GM18867 (cell line): ENCODE measurements at regions not wholly inside any gene's neighbourhood (a gene's known extent, or its start where the extent isn't known, plus 50 kb on each side); places are given as distances from the start of the nearest gene placed in this dataset.

Experiments used
- ATAC-seq: cut with Tn5 transposase; IDR thresholded peaks from one replicate; pipeline ENCODE4 v1.9.1; 2021; ENCODE audit warnings: mild to moderate bottlenecking, moderate library complexity; ENCODE audit not compliant: unreplicated experiment

DNA sequence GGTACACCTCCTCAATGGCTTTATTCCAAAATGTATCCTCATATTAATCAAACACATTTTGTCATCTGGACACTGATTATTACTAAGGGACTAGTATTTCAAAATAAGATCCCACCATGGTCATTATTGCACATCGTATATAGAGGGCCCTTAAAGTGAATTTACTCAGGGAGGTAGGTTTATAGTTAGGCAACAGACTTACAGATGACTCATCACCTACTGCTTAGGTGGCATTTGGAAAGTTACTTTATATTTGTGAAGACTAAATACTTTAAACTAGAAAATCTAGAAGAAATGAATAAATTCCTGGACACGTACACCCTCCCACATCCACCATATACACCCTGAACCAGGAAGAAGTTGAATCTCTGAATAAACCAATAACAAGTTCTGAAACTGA lies 353.0 kb downstream of the KCTD12 start:
- no peak for ATAC-seq

DNA sequence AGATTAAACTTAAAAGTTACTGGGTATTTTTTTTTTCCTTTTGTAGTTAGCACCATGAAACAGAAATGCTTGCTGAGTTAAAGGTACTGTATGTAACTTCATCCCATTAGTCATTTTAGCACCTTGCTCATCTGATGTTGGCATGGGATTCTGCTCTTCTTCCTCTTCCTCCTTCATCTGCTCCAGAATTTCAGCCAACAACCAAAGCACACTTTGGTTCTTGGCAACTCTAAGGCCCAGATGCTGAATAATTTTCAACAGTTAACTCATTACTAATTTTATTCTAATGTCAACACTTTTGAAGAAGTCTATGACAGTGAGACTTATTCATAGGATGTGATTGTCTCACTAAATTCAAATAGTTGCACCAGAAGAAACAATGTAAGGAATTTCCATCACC lies 359.2 kb downstream of the KCTD12 start:
- no peak for ATAC-seq

DNA sequence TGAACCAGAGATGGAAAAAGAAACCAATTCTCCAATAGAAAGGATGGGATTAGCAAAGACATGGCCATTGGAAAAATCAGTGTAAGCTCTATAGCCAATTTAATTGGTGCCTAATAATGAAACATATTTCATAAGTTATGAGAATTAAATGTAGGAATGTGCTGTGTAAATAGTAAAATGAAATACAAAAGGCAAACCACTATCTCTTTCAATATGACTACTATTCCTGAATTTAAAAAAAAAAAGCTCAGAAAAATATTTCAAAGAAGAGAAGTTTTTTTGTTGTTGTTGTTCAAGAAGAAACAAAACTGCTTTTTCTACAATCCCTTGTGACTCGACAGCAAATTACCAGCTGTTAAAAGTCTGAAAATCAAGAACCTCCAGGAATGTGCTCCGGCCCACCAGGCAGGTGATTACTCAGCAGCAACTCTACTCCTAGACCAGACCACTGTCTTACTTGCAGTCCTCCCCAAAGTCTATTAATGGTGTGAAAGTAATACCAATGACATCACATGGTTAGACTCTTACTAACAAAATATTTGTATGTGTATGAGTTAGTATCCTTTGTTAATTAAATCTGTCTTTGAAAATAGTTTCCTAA lies 362.4 kb downstream of the KCTD12 start:
- peak; percentile 85 for ATAC-seq

DNA sequence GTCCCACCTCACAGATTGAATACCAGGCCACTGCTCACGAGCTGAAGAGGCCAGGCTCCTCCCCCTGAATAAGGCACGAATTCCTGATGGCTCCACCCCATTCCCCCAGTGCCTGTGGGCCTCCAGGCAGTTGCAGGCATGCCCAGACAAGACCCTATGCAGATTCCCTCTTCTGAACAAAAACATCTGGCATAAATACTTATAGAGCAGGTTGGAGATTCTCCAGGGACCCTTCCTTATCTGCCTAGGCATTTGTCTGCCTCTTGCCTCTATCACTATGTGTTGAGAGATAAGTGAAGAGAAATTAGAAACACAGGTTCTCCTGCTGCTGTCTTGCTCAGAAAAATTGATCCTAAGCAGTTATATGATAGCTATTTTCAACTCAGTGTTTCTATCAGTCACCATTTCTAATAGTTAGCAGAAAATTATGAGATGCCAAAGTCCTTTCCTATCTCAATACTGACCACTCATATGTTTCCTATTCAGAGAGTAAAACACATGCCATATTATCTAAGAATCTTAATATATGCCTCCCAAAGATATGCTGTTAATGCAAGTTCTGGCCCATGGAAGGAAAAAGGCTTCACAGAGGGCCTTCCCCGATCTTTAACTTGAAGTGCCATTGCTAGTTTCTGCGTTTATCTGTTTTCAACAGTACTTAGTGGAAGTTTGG lies 364.0 kb downstream of the KCTD12 start:
- ATAC-seq, result no peak

DNA sequence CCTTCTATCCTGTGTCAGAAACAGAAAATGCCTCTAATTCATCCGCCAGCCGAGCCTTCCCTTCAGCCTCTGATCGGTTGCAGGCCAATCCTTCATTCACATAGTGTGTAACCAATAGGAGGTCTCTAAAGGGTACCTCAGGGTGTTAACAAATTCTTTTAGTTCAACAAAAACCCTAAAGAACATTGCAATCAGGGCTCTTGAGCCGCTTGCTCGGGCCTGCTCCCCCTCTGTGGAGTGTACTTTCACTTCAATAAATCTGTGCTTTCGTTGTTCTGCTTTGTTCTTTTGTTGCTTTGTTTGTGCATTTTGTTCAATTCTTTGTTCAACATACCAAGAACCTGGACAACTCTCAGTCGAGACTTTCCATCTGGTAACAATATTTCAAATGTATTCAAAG lies 366.5 kb downstream of the KCTD12 start:
- ATAC-seq, result no peak

DNA sequence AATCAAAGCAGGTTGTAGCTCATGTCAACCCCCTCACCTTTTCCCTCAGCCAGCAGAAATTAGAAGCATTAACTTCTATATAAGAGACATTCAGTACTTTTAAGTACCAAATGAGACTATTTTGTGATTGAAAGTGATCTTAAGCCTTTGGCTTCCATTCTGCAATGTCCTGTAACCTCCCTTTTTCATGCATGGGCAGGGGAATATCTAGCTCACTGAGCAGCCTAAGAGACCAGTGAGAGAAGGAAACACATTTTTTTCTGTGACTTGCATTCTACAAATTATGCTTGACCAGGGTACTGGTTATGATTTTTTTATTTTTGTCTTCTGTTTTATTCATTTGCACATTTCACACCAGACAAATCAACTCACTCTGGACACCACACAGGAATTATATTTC lies 369.6 kb downstream of the KCTD12 start:
- no peak for ATAC-seq

DNA sequence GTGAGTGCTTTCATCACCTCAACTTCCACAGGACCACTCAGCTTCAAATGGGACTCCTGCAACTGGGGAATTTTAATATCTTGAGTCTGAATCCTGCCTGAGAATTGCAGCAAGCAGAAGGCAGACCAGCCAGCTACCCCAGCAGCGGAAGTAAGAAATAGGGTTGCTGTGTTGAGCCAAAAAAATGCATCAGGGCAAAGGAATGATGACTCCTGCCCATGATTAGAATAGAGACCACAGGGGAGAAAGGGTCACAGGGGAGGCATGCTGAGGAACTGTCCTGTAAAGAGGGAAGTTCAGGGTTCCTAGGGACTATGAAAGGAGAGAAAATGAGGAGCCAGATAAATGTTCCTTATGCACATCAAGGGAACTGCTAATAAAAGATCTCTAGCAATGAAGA lies 370.2 kb downstream of the KCTD12 start:
- ATAC-seq, result no peak

DNA sequence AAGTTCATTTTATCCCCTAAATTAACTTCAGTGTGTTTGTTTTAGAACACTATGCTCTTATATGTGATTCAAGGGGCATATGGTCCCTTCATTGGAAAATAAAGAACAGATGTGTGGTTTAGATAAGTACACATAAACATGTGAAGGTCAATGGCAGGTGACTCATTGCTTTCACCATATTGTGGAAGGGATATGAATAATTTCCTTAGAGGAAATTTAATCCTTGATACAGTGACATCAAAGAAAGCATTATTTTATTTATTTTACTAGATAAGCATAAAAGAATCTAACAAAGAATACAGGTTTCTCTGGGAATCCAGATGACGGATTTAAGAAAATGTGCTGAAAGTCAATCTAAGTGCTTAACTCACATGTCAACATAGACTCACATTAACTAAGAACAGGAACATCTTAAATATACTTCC lies 373.5 kb downstream of the KCTD12 start:
- no peak for ATAC-seq

DNA sequence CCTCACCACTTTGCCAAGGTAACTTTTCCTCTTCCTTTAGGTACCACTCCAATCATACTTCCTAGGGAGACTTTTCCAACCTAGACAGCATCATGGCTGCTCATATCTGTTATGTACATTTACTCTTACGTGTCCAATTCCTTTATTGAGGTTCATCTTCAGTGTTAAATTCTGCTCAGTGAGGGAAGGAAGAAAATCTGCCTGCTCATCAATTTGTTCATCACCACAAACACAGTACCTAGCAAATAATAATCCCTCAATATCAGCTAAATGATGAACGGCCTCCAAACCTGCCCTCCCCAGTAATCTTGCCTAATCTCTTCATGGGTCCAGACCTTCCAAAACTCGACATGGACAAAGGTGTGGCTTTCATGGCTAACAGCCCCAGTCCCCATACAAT lies 380.8 kb downstream of the KCTD12 start:
- ATAC-seq, result no peak

DNA sequence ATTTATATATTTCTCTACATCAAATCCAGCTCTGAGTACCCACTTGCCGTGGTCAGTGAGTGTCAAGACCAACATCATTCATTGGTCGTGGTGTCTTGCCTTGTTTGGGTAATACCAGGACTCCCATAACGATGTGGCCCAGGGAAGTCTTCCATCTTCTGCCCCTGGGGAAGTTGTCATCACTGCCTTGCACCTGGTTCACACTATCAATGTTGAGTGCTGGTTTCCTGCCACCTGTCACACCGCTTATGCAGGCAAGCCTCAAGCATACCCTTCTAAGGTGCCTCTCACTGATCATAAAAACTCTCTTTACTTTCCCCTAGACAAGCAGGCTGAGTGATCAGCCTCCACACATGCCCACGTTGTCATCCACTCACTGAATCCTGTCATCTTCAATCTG lies 382.4 kb downstream of the KCTD12 start:
- ATAC-seq, result no peak

DNA sequence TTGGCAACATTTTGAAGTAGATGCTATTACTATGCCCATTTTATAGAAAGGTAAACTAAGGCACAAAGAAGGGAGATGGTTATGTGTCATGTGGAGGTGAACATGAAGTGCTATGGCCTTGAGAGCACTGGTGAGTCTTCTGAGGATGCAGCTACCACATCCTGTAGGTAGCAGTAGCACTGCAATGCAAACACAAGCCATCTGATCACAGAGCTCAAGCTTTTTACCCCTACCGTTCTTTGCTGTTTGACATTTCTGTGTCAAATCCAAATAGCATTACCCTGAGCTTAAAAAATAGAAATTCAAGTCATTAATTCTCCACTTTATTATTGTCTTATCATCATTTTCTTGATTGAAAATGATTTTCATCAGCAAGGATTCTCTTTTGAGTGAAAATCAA lies 382.9 kb downstream of the KCTD12 start:
- ATAC-seq, result no peak

DNA sequence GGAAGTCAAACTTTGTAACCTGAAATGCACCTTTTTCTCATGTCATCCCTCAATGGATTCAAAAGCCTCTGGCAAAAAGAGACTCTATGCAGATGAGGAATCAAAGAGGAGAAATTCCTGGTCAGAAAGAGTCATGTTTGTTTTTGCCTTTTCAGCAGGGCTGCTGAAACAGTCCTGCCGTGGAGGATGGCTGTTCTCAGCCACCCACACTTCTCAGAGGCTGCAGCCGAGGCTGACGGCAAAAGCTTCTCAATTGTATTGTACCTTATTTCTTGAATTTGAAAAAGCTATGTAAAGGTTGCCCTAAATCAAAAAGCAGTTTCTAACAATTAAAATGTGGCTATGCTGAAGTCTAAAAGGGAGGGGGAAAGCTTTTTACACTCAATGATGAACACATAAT lies 385.3 kb downstream of the KCTD12 start:
- ATAC-seq, result no peak

DNA sequence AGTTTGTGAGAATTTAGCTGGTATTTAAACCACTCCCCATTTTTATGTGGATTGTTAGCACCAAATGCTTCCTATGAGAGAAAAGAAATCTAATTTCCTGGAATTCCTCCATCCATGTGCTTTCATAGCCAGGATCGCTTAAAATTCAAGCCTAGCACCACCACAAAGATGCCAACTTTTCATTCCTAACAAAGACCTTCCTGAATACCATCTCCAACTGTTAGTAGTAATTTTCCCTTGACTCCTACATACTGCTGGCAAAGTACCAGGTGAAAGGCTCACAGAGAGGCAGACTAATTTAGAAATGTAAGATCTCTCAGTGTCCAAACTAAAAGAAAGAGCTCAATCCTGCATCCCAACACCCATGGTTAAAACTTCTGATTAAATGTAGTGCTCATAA lies 386.3 kb downstream of the KCTD12 start:
- no peak for ATAC-seq

DNA sequence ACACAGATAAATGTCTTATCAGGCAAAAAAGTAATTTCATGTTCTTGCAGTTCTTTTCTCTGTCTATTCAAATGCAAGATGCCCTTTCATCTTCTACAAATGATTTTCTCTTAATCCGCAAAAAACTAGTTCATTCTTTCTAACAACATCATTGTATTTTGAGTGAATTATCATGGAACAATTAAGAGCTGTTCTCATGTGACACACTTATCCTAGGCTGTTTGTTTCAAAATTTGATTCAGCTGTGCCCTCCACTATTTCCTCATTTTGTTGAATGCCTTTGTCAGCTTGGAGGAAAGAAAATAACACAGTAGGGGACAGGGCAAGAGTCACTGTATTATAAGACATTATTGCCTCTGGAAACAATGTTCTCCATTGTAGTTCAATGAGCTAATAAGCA lies 396.9 kb downstream of the KCTD12 start:
- no peak for ATAC-seq

DNA sequence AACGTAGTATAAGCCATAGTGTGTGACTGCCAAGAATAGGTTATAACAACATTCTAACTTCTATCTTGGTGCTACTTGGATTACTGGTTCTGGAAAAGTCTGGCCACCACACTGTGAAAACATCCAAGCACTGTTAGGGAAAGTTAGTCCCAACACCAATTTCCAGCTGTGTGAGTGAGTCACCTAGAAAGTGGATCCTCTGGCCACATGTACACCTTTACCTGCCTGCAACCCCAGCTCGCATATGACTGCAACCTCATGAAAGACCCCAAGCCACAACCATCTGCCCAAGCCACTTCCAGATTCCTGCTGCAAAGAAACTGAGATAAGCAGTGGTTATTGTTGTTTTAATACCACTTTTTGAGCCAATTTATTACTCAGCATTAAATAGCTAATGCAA lies 404.5 kb downstream of the KCTD12 start:
- ATAC-seq, result no peak

DNA sequence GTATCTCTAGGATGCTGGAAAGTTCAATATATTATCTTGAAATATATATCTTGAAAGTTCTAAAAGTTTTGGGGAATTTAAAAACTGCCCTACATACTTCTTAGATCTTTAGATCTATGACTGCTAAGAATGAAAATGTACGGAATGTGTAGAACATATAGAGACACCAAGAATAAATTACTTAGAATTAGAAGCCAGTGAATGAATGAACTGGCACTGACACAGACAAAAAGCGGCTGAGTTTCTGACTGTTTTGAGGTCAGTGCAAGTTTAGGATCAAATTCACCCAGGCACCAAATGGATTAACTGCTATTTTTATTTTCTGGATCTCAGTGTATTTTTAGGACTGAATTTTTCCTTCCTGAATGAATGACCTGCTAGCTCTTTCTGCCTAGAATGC lies 411.2 kb downstream of the KCTD12 start:
- no peak for ATAC-seq

DNA sequence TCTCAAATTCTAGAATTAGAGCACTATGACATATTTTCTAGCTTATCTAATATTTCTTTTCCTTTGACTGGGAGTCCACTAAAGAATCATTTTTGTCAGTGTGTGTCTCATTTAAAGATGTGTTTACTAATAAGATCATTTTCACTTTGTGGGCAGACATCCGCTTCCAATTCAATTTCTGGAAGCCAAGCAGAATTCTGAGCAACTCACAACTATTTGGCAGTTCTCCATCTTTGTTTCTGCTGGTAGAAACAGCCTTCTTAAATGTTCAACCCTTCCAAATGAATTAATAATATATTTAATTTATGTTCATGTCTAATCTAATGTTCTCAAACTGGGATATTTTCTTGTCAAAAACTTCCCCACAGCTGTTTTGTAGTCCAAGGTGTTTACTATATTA lies 411.8 kb downstream of the KCTD12 start:
- no peak for ATAC-seq

DNA sequence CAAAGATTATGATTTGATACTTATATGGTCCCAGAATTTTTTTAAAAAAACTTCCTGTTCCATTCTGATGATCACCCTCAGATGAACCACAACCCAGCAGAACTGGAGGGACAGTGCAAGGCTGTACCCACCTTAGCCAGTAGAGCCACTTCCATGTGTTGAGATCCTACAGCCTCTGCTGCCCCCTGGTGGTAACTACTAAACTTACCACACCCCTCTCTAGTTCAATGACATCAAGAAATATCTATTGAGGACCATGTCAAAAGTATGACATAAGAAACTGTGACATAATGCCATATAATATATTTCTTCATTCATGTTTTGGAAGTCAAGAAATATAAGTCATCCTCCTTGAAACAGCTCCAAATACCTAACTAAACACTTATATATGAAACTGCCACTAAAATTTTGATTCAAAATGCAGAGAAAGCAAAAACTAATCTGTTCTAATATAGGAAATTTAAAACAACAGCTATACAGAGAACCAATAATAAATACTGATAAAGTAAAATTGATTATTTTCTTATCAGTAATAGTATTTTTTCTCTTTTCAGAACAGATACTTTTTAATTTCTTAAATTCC lies 412.6 kb downstream of the KCTD12 start:
- ATAC-seq, result peak; percentile 99

DNA sequence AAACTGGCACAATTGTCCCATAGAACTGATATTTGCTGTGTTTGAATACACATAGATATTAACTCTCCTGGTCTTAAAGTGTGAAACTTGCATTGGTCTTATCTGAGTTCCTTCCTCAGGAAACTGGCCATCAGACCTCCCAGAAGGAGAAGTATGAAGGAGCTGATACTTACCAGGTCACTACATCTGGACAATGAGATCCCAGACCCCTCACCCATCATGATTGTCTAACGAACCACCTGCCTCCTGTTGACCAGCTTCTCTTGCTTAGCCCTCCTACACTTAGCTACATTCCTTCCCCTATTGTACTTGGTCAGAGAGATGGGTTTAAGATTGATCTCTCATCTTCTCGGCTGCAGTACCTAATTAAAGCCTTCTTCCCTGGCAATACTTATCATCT lies 413.3 kb downstream of the KCTD12 start:
- ATAC-seq, result no peak

DNA sequence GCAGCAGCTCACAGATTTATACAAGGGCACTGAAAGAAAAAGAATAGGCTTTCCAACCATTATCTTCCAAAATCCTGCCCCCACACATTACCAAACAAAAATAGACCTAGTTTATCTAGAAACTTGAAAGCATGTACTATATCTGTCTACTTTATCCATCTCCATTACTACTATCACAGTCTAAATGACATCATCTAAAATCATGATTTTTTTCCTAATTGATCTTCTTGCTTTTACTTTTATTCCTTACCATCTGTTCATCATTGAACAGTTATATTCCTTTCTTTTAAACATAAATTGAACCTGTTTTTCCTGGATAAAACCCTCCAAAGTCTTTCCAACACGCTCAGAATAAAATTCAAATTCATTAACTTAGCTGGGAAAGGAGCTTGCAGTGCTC lies 414.7 kb downstream of the KCTD12 start:
- ATAC-seq, result no peak

DNA sequence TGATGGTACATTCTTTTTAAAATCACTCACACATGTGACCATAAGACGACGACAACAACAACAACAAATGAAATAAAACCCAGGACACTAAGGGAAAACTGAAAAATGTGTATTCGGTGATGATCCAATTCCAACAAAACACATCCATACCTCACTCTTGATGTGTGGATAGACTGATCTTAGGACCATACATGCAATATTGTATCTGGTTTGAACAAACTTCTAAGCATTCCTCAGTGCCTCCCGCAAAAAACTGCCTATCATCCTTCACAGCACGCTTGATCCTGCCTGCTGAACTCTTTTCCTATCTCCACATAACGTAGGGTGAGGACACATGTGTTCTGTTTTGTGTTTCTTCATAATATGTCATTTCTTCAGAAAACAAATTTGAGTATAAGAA lies 415.2 kb downstream of the KCTD12 start:
- ATAC-seq, result no peak

DNA sequence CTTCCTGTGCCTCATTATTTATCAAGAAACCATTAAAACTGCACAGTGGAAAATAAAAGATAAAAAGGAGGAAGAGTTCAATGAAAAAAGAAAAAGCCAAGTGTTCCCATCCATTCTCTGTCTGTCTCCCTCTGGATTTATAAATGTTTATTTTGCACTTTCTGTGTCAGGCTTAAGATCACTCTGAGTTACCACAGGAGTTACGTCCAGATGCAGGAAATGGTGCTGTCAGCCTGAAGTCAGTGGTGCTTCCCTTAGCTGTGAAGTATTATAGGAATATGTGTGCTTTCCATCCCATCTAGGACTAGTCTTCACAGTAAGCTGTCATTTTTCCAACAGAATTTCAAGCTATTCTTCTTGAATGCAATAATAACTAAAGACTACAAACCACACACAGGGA lies 420.2 kb downstream of the KCTD12 start:
- ATAC-seq, result no peak

DNA sequence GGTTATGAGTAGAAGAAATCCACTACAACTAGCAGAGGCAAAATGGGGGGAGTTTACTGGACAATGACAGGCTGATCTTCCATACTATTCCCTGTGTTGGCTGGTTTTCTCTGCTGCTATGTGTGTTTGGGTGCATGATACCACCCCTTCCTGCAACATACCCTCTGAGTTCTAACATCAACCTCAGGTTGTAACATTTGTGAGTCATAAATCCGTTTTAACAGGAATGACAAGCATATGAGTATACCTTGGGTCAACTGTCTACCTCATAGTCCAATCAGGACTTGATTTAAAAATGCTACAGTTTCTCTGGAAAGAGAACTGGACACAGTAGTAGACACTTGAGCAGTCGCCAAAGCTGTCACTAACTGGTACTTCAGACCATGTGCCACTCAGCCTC lies 422.9 kb downstream of the KCTD12 start:
- ATAC-seq, result no peak
